ENCODE measurements at regions not wholly inside any gene's neighbourhood (a gene's known extent, or its start where the extent isn't known, plus 50 kb on each side); places are given as distances from the start of the nearest gene placed in this dataset.

- Mint-ChIP-seq H3K27ac (no peak overlapping the region), H3K36me3 (ENCODE audit: low read depth) (no peaks in the 10 kb centered on the region), H3K4me1 (ENCODE audit: low read depth) (peaks cover 4% of the 10 kb centered on the region; the same call in 1 of the 2 replicates), H3K4me3 (no peak overlapping the region), H3K9me3 (peaks cover 8% of the 10 kb centered on the region), H3K27me3 (ENCODE audit: insufficient read depth) (no peaks in the 10 kb centered on the region)
- no peak for DNase-seq
- TF ChIP-seq CTCF (IDR thresholded peaks at IDR 0.05), result no peak
Observed at GRCh38 chr5:67577424-67577823, 380.8 kb upstream of the CD180 start.

- no peaks in the 10 kb centered on the region for H3K36me3 Mint-ChIP-seq (ENCODE audit: low read depth)
- H3K27ac Mint-ChIP-seq, result no peak overlapping the region
- no peak for DNase-seq
- H3K4me3 Mint-ChIP-seq, result no peak overlapping the region
- H3K27me3 Mint-ChIP-seq (ENCODE audit: insufficient read depth), result no peaks in the 10 kb centered on the region
- peaks cover 8% of the 10 kb centered on the region for H3K9me3 Mint-ChIP-seq
- peaks cover 4% of the 10 kb centered on the region; the same call in 1 of the 2 replicates for H3K4me1 Mint-ChIP-seq (ENCODE audit: low read depth)
- TF ChIP-seq CTCF (IDR thresholded peaks at IDR 0.05), result no peak
Observed at GRCh38 chr5:67576112-67576511, 379.5 kb upstream of the CD180 start.

GRCh38 chr5:67575087-67575486 lies 378.5 kb upstream of the CD180 start:
- H3K36me3 Mint-ChIP-seq (ENCODE audit: low read depth), result no peaks in the 10 kb centered on the region
- no peak for TF ChIP-seq CTCF (IDR thresholded peaks at IDR 0.05)
- no peaks in the 10 kb centered on the region for H3K27me3 Mint-ChIP-seq (ENCODE audit: insufficient read depth)
- DNase-seq, result no peak
- no peak overlapping the region for H3K4me3 Mint-ChIP-seq
- peaks cover 8% of the 10 kb centered on the region for H3K9me3 Mint-ChIP-seq
- H3K4me1 Mint-ChIP-seq (ENCODE audit: low read depth), result peaks cover 4% of the 10 kb centered on the region; the same call in 1 of the 2 replicates
- H3K27ac Mint-ChIP-seq, result no peak overlapping the region

GRCh38 chr5:67561151-67561932 lies 364.7 kb upstream of the CD180 start:
- H3K27ac Mint-ChIP-seq, result no peak overlapping the region
- no peaks in the 10 kb centered on the region for H3K36me3 Mint-ChIP-seq (ENCODE audit: low read depth)
- no peak for TF ChIP-seq CTCF (IDR thresholded peaks at IDR 0.05)
- no peak for DNase-seq
- H3K27me3 Mint-ChIP-seq (ENCODE audit: insufficient read depth), result no peaks in the 10 kb centered on the region; the same call in 1 of the 2 replicates
- peaks cover 11% of the 10 kb centered on the region; the same call in 1 of the 2 replicates for H3K9me3 Mint-ChIP-seq
- H3K4me3 Mint-ChIP-seq, result no peak overlapping the region
- no peaks in the 10 kb centered on the region for H3K4me1 Mint-ChIP-seq (ENCODE audit: low read depth)

GRCh38 chr5:67552773-67553172 lies 356.2 kb upstream of the CD180 start:
- no peak for DNase-seq
- H3K4me3 Mint-ChIP-seq, result no peak overlapping the region
- no peaks in the 10 kb centered on the region for H3K36me3 Mint-ChIP-seq (ENCODE audit: low read depth)
- H3K27ac Mint-ChIP-seq, result no peak overlapping the region
- TF ChIP-seq CTCF (IDR thresholded peaks at IDR 0.05), result no peak
- no peaks in the 10 kb centered on the region; the same call in 1 of the 2 replicates for H3K27me3 Mint-ChIP-seq (ENCODE audit: insufficient read depth)
- H3K9me3 Mint-ChIP-seq, result peaks cover 12% of the 10 kb centered on the region; the same call in 1 of the 2 replicates
- no peaks in the 10 kb centered on the region for H3K4me1 Mint-ChIP-seq (ENCODE audit: low read depth)

Data from HFFc6 (cell line).